B cell (primary cell): ENCODE measurements at regions not wholly inside any gene's neighbourhood (a gene's known extent, or its start where the extent isn't known, plus 50 kb on each side); places are given as distances from the start of the nearest gene placed in this dataset.

Source experiments
- ATAC-seq: fragments of 200-7000 bp; cut with Tn5 transposase; one replicate; pipeline ENCODE4 v1.10.0; 2021; ENCODE audit warnings: low read depth, mild to moderate bottlenecking, moderate number of reproducible peaks, moderate library complexity
- CTCF ChIA-PET: fragments of 350-600 bp; sonication (Branson Sonifier 250); formaldehyde crosslinking; loops from one replicate; lab custom pipeline; 2021; ENCODE audit warnings: antibody characterized with exemption, inconsistent platforms; lab: Charles Lee
- POLR2A ChIA-PET: fragments of 350-600 bp; sonication (Branson Sonifier 250); formaldehyde crosslinking; loops from one replicate; lab custom pipeline; 2021; ENCODE audit warnings: antibody characterized with exemption; lab: Charles Lee
- DNase-seq: peaks from one replicate; pipeline ENCODE4 v3.0.0; 2013
- H2AFZ ChIP-seq: 2 replicates; pipeline ENCODE4 v1.6.1; 2012; ENCODE audit warnings: mild to moderate bottlenecking, low read depth, low read length; ENCODE audit not compliant: insufficient read depth, poor library complexity, severe bottlenecking
- H3K27ac ChIP-seq, 2 donors: 1 replicate in 1 of 2; 2 replicates in 1 of 2; pipeline ENCODE4 v1.5.1; 2012 to 2013; ENCODE audit warnings: low read length in 2 of 2, mild to moderate bottlenecking in 2 of 2, moderate library complexity in 1 of 2
- H3K27me3 ChIP-seq, 4 experiments: fragments of 200-600 bp in 1 of 4; sonication (generic) in 1 of 4; replicated peaks in 1 of 4; 1 replicate in 2 of 4; 2 replicates in 2 of 4; pipeline versions ENCODE4 v1.6.1 to v1.7.0; 2013 to 2016; ENCODE audit warnings: low read length in 3 of 4, mild to moderate bottlenecking in 2 of 4, mixed read lengths in 1 of 4, moderate library complexity in 1 of 4; ENCODE audit not compliant: insufficient read depth in 4 of 4, control insufficient read depth in 3 of 4; ENCODE audit errors: control extremely low read depth in 1 of 4
- H3K36me3 ChIP-seq, 2 experiments: replicated peaks in 1 of 2; 1 replicate in 1 of 2; 2 replicates in 1 of 2; pipeline versions ENCODE4 v1.6.1 to v1.7.1; 2013; ENCODE audit warnings: low read length in 1 of 2; ENCODE audit not compliant: insufficient read depth in 2 of 2, control insufficient read depth in 1 of 2; ENCODE audit errors: control extremely low read depth in 1 of 2, extremely low read depth in 1 of 2
- H3K4me1 ChIP-seq, 2 donors: fragments of 200-600 bp in 1 of 2; sonication (generic) in 1 of 2; 1 replicate in 1 of 2; 2 replicates in 1 of 2; pipeline versions ENCODE4 v1.5.1 to v1.6.1; 2013 to 2017; ENCODE audit warnings: low read length in 2 of 2; ENCODE audit not compliant: control insufficient read depth in 2 of 2, insufficient read depth in 2 of 2
- H3K4me2 ChIP-seq: replicated peaks from 2 replicates; pipeline ENCODE3; 2012; ENCODE audit warnings: mild to moderate bottlenecking, low read depth, low read length; ENCODE audit not compliant: poor library complexity, severe bottlenecking
- H3K4me3 ChIP-seq, 5 experiments: fragments of 200-600 bp in 1 of 5; sonication (generic) in 1 of 5; 1 replicate in 3 of 5; 2 replicates in 2 of 5; pipeline versions ENCODE4 v1.5.1 to v1.7.0; 2011 to 2016; ENCODE audit warnings: low read length in 4 of 5, mild to moderate bottlenecking in 4 of 5, low read depth in 2 of 5, control low read depth in 1 of 5, moderate library complexity in 1 of 5; ENCODE audit not compliant: insufficient read depth in 1 of 5; ENCODE audit errors: control extremely low read depth in 1 of 5, extremely low read depth in 1 of 5
- H3K79me2 ChIP-seq: fragments of 200-600 bp; sonication (generic); one replicate; pipeline ENCODE4 v1.6.0; 2016; ENCODE audit warnings: low read length; ENCODE audit not compliant: control insufficient read depth, insufficient read depth
- H3K9ac ChIP-seq: fragments of 200-600 bp; sonication (generic); 2 replicates; pipeline ENCODE4 v1.6.1; 2017; ENCODE audit warnings: mild to moderate bottlenecking, low read length, moderate library complexity
- H3K9me3 ChIP-seq, 3 donors: one replicate each; pipeline versions ENCODE4 v1.6.1 to v1.7.1; 2013; ENCODE audit warnings: low read length in 2 of 3; ENCODE audit not compliant: control insufficient read depth in 2 of 3, insufficient read depth in 1 of 3; ENCODE audit errors: control extremely low read depth in 1 of 3
- H4K20me1 ChIP-seq: 2 replicates; pipeline ENCODE4 v1.6.0; 2012; ENCODE audit warnings: mild to moderate bottlenecking, low read length; ENCODE audit not compliant: insufficient read depth, control insufficient read depth, poor library complexity, severe bottlenecking
- H3K27ac Mint-ChIP-seq: one replicate; pipeline ENCODE4 v1.8.0; 2021; ENCODE audit warnings: mixed read lengths
- H3K27me3 Mint-ChIP-seq: one replicate; pipeline ENCODE4 v1.8.0; 2021; ENCODE audit warnings: mixed read lengths
- H3K4me1 Mint-ChIP-seq: one replicate; pipeline ENCODE4 v1.8.0; 2021; ENCODE audit warnings: mixed read lengths
- H3K4me3 Mint-ChIP-seq: one replicate; pipeline ENCODE4 v1.8.0; 2021; ENCODE audit warnings: mixed read lengths
- H3K9me3 Mint-ChIP-seq: one replicate; pipeline ENCODE4 v1.8.0; 2022; ENCODE audit warnings: mixed read lengths; ENCODE audit not compliant: insufficient read depth
- EZH2 ChIP-seq: IDR thresholded peaks from 2 replicates; pipeline ENCODE4 v1.6.1; 2012; ENCODE audit warnings: borderline replicate concordance, low read depth, mild to moderate bottlenecking, moderate library complexity, low read length; ENCODE audit not compliant: insufficient read depth, poor library complexity, severe bottlenecking
- WGBS: methylation state at CpG from one replicate; pipeline ENCODE4 v1.1.5; 2013; ENCODE audit warnings: missing lambda C conversion rate; ENCODE audit not compliant: insufficient coverage; 5-methylcytosine and 5-hydroxymethylcytosine counted together
- intact Hi-C: fragments of 100-400 bp; cut with micrococcal nuclease; formaldehyde crosslinking; loops from one replicate; pipeline ENCODE4 v1.10.0; 2022
- TF ChIP-seq, protein P1 (sequence below): fragments of 200-600 bp; IDR thresholded peaks from one replicate; pipeline ENCODE4 v1.8.0; 2022; ENCODE audit warnings: antibody characterized with exemption, mild to moderate bottlenecking

DNA sequence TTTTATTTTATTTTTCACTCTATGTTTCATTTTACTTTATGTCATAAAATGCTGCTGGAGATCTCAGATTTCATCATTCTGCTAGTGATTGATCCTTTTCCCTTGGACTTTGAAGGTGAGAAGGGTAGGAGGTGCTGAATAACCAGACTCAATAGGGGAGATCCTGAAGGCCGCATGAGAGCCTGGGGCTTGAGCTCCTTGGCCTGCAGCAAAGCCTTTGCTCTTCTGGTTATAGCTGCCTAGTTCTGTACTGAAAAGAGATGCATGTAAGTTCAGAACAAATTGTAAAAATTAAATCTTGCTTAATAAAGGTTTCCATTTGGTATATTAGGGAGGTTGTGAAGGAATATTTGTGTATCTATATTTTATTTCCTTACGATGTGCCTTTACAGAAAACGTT, 430.2 kb downstream of the QKI start:
- POLR2A ChIA-PET, result no interaction called here

DNA sequence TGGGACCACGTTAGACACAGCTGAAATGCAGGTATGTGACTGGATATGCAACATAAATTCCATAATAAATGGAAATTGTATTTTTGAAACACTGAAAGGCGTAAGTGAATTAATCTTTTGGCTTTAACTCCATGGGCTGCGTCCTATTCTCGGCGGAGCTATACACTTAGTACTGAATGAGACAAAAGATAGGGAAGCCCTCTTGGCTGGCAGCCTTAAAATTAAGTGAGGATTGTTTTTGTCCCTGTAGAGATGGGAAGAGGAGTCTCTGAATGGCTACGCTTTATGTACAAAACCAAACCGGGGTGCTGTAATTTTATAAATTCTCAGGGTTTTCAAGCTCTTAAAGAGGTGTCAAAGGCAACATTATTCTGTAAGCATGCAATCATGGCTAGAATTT, 429.8 kb downstream of the QKI start:
- no peak overlapping the region for H3K4me3 Mint-ChIP-seq
- no peaks in the 10 kb centered on the region for H3K27me3 Mint-ChIP-seq
- no peaks in the 10 kb centered on the region for H3K4me1 Mint-ChIP-seq
- no peak overlapping the region for H2AFZ ChIP-seq
- H3K27ac ChIP-seq, result no peak overlapping the region
- H3K9me3 Mint-ChIP-seq, result peaks cover 14% of the 10 kb centered on the region
- no peaks in the 10 kb centered on the region for H3K4me1 ChIP-seq
- H3K9ac ChIP-seq, result no peak overlapping the region
- no peak overlapping the region for H3K4me3 ChIP-seq
- H3K9me3 ChIP-seq, result peaks cover 1 to 12% (median 6%) of the 10 kb centered on the region in 3 donors
- ATAC-seq (no peak), DNase-seq (no peak)
- intact Hi-C loops, result no loop called here
- TF ChIP-seq, protein P1, sequence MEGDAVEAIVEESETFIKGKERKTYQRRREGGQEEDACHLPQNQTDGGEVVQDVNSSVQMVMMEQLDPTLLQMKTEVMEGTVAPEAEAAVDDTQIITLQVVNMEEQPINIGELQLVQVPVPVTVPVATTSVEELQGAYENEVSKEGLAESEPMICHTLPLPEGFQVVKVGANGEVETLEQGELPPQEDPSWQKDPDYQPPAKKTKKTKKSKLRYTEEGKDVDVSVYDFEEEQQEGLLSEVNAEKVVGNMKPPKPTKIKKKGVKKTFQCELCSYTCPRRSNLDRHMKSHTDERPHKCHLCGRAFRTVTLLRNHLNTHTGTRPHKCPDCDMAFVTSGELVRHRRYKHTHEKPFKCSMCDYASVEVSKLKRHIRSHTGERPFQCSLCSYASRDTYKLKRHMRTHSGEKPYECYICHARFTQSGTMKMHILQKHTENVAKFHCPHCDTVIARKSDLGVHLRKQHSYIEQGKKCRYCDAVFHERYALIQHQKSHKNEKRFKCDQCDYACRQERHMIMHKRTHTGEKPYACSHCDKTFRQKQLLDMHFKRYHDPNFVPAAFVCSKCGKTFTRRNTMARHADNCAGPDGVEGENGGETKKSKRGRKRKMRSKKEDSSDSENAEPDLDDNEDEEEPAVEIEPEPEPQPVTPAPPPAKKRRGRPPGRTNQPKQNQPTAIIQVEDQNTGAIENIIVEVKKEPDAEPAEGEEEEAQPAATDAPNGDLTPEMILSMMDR, result no peak
- no peaks in the 10 kb centered on the region for H3K79me2 ChIP-seq
- CTCF ChIA-PET, result no interaction called here
- no peaks in the 10 kb centered on the region for H3K36me3 ChIP-seq
- H3K27ac Mint-ChIP-seq, result no peak overlapping the region
- no peaks in the 10 kb centered on the region for H4K20me1 ChIP-seq
- POLR2A ChIA-PET, result no interaction called here
- H3K4me2 ChIP-seq, result no peak overlapping the region
- 98% methylated on average over 5 of the region's 7 CpGs for WGBS
- no peaks in the 10 kb centered on the region for H3K27me3 ChIP-seq

More for the DNA sequence above, 430.2 kb downstream of the QKI start:
- Mint-ChIP-seq H3K4me1 (no peaks in the 10 kb centered on the region), H3K27ac (no peak overlapping the region), H3K27me3 (no peaks in the 10 kb centered on the region), H3K9me3 (peaks cover 16% of the 10 kb centered on the region), H3K4me3 (no peak overlapping the region)
- Histone ChIP-seq H3K9ac (no peak overlapping the region), H3K4me1 (no peaks in the 10 kb centered on the region), H3K4me3 (no peak overlapping the region), H4K20me1 (no peaks in the 10 kb centered on the region), H3K79me2 (no peaks in the 10 kb centered on the region), H3K9me3 (peaks cover 1 to 12% (median 6%) of the 10 kb centered on the region in 3 donors), H3K36me3 (no peaks in the 10 kb centered on the region), H2AFZ (no peak overlapping the region), H3K27me3 (no peaks in the 10 kb centered on the region), H3K27ac (no peak overlapping the region), H3K4me2 (no peak overlapping the region)
- ATAC-seq (no peak), DNase-seq (no peak)
- WGBS, result 100% methylated on average over 1 of the region's 3 CpGs
- CTCF ChIA-PET, result no interaction called here
- intact Hi-C loops, result no loop called here
- no peak for TF ChIP-seq EZH2
- TF ChIP-seq, protein P1, result no peak
